HG03280 (cell line): ENCODE measurements at regions not wholly inside any gene's neighbourhood (a gene's known extent, or its start where the extent isn't known, plus 50 kb on each side); places are given as distances from the start of the nearest gene placed in this dataset.
"Not testable (repeated sequence)": the region's sequence is repeated elsewhere in the genome, so short reads cannot be mapped to it uniquely, and the experiment has no call there.

Experiments used
- ATAC-seq: cut with Tn5 transposase; IDR thresholded peaks from one replicate; pipeline ENCODE4 v1.9.1; 2021; ENCODE audit warnings: mild to moderate bottlenecking, moderate library complexity; ENCODE audit not compliant: unreplicated experiment

GRCh38 chr6:68239034-68239433 lies 396.0 kb upstream of the ADGRB3 start:
- ATAC-seq = no peak

- no peak for ATAC-seq
Measured at GRCh38 chr6:68238097-68238601, 396.9 kb upstream of the ADGRB3 start.

DNA sequence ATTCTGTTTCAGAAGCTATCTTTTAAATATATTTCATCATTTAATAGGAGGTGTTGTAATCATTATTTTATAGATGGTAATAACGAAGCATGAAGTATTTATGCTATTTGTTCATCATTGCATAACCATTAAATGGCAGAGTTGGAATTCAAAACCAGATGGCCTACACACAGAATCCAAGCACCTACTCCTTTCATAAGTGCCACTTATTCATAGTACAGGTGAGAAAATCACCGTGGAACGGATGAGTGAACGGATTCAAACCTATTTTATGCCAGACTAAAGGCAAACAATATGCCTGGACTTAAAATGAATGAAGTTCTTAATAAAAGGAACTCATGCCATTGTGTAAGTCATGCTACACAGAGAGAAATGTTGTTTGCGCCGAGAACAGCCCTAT lies 397.9 kb upstream of the ADGRB3 start:
- no peak for ATAC-seq

- no peak for ATAC-seq
Measured at GRCh38 chr6:68235326-68235784, 399.7 kb upstream of the ADGRB3 start.

- ATAC-seq = no peak
Measured at GRCh38 chr6:68233623-68234022, 401.5 kb upstream of the ADGRB3 start.

DNA sequence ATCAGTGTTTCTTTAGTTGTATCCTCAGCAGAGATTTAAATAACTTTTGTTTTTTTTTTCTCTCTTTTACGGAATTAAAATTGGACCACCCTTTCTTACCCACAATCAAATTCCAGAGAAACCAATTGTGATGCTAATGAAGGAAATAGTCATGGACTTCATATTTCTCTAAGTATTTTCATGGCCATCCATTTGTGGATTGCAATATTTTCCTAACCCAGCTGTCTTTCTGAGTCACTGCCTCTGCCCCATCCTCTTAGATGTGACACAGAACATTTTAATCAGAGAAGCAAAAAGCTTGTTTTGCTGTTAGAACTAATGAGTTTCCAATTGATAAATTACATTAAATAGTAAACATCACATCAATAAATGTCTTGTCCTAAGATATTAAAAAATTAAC lies 405.5 kb upstream of the ADGRB3 start:
- no peak for ATAC-seq

GRCh38 chr6:68226460-68226859 lies 408.6 kb upstream of the ADGRB3 start:
- ATAC-seq = no peak

DNA sequence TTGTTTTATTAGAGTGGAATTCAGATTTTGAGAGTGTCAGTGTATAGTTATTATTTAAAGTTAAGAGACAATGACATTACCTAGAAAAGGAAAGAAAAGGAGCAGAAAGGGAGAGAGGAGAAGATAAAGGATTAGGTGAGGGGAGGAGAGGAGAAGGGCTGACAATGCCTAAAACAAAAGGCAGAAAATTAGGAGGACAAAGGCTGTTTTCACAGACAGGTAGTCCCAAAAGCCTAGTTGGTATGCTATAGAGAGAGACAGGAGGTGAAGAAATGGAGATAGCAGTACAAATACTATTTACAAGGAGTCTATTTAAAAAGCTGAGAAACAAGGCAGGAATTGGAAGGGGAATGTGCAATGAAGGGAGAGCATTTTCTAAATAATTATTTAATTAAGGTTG lies 409.4 kb upstream of the ADGRB3 start:
- ATAC-seq = no peak

- ATAC-seq = no peak
Measured at GRCh38 chr6:68211242-68211795, 423.8 kb upstream of the ADGRB3 start.

DNA sequence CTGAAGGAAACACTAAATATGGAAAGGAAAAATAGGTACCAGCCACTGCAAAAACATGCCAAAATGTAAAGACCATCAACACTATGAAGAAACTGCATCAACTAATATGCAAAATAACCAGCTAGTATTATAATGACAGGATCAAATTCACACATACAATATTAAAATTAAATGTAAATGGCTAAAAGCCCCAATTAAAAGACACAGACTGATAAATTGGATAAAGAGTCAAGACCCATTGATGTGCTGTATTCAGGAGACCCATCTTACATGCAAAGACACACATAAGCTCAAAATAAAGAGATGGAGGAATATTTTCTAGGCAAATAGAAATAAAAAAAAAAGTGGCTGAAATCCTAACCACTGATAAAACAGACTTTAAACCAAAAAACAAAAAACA lies 427.5 kb upstream of the ADGRB3 start:
- not testable (repeated sequence) for ATAC-seq

DNA sequence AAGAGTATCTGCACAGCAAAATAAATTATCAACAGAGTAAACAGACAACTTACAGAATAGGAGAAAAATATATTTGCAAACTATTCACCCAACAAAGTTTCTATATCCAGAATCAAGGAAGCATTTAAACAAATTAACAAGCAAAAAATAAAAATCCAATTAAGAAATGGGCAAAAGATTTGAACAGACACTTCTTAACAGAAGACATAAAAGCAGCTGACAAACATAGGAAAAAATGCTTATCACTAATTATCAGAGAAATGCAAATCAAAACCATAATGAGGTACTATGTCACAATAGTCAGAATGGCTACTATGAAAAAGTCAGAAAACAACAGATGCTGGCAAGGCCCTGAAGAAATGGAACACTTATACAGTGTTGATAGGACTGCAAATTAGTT lies 434.2 kb upstream of the ADGRB3 start:
- no peak for ATAC-seq

DNA sequence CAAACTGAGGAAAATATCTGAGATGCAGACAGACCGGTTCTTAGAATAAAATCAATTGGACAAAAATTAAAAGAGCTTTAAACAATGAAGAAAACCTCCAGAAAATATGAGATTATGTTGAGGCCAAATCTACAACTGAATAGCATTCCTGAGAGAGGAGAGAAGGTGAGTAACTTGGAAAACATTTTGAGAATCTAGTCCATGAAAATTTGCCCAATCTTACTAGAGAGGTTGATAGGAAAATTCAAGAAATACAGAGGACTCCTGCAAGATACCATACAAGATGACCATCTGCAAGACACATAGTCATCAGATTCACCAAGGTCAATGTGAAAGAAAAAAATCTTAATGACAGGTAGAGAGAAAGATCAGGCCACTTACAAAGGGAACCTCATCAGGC lies 437.7 kb upstream of the ADGRB3 start:
- ATAC-seq = no peak

DNA sequence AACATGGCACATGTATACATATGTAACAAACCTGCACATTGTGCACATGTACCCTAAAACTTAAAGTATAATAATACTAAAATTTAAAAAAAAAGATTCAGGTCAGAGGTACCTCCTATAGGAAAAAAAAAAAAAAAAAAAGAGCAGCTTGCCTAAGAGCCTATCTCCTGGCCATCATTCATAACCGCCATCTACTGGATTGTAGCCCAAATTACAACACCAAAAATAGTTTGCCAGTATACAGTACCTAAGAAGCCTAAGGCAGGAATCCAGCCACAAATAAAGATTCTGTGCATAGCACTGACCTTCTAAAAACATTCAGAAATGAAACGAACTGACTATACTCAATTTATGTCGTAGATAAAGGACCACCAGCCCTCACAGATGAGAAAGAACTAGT lies 438.4 kb upstream of the ADGRB3 start:
- ATAC-seq = no peak

DNA sequence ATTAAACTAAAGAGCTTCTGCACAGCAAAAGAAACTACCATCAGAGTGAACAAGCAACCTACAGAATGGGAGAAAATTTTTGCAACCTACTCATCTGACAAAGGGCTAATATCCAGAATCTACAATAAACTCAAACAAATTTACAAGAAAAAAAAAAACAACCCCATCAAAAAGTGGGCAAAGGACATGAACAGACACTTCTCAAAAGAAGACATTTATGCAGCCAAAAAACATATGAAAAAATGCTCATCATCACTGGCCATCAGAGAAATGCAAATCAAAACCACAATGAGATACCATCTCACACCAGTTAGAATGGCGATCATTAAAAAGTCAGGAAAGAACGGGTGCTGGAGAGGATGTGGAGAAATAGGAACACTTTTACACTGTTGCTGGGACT lies 439.3 kb upstream of the ADGRB3 start:
- ATAC-seq = not testable (repeated sequence)

GRCh38 chr6:68194846-68195478 lies 440.1 kb upstream of the ADGRB3 start:
- no peak for ATAC-seq

DNA sequence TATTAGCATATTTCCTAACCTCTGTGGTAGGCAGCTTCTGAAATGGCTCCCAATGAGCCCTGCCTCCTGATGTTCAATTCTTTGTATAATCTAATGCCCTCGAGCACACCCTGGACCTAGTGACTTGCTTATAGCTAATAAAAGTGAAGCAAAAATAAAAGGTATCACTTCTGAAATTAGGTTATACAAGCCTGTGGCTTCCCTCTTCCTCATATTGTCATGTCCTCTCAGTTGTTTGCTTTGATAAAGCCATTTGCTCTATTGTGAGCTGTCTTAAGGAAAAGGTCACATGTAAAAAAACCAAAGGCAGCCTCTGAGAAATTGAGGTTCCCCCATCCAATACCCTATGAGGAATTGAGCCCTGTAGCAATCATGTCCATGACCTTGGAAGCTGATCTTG lies 442.1 kb upstream of the ADGRB3 start:
- no peak for ATAC-seq

- ATAC-seq = no peak
Measured at GRCh38 chr6:68189217-68189815, 445.8 kb upstream of the ADGRB3 start.

GRCh38 chr6:68186870-68187269 lies 448.2 kb upstream of the ADGRB3 start:
- ATAC-seq = no peak

DNA sequence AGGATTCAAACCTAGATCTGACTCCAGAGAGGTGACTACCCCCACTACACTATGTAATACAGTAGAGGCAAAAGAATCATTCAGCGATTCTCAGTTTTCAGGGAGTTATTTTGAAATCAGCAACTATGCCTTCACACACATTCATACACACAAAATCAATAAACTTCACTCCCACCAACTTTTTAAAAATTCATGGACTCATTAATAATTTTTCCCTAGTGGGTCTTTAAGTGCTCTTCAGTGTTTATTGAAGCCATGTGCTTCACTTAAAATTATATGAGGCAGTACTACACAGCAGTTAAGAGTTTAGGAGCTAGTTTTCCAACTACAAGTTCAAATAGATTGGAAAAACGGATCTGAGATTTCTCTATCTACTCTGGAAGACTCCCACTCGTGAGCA lies 452.7 kb upstream of the ADGRB3 start:
- no peak for ATAC-seq

DNA sequence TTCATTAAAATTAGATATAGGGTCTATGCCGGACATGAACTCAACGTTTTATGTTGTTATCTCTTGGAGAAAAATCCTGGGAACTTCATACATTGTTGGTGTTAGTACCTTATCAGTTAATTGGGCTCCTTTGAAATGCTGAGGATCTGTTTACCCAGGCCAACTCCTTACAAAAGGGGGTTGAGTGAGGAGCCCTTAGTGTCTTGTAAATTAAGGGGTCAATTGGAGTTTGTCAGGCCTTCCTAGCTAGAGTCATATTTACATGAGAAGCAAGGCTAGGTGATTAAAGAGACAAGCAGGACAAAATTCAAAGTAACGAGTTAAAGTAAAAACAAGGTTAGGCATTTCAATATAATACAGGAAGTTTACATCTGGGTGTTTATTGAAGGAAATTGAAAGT lies 454.1 kb upstream of the ADGRB3 start:
- ATAC-seq = not testable (repeated sequence)

- ATAC-seq = no peak
Measured at GRCh38 chr6:68173616-68174015, 461.5 kb upstream of the ADGRB3 start.

DNA sequence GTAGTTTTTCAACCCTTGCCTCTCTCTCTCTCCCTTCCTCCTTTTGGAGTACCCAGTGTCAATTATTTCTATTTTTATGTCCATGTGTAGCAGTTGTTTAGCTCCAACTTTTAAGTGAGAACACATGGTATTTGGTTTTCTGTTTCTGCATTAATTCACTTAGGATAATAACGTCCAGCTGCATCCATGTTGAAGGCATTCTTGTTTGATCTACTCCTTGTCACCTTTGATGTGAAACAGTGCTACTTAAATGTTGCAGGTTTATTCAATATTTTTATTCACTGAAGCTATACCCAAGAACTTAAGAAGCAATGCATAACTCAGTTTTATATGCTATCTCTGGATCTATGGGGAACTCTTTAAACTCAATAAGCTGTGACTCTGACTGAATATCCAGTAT lies 465.2 kb upstream of the ADGRB3 start:
- ATAC-seq = no peak
